ENCODE measurements at regions not wholly inside any gene's neighbourhood (a gene's known extent, or its start where the extent isn't known, plus 50 kb on each side); places are given as distances from the start of the nearest gene placed in this dataset.

GRCh38 chr3:22474706-22475445 is 723.9 kb upstream of the ZNF385D start:
- no peaks in the 10 kb centered on the region for H3K4me1 ChIP-seq (ENCODE audit: control insufficient read depth, insufficient read depth, low read length)

More at GRCh38 chr3:22474706-22475445, 723.9 kb upstream of the ZNF385D start:
- ChIA-PET POLR2A (no interaction called here), CTCF (no interaction called here)
- no peaks in the 10 kb centered on the region for H3K36me3 ChIP-seq (ENCODE audit: control insufficient read depth in 2 of 2, insufficient read depth in 1 of 2, low read length in 2 of 2)
- no peak overlapping the region for H3K27ac ChIP-seq (ENCODE audit: extremely low read depth, low read depth, low read length)
- TF ChIP-seq ZNF776 (tag by site-specific recombination; IDR thresholded peaks at IDR 0.05; ENCODE audit: borderline replicate concordance) (no peak), ZNF404 (tag by site-specific recombination; IDR thresholded peaks at IDR 0.05) (no peak), ZNF837 (tag by site-specific recombination; IDR thresholded peaks at IDR 0.05) (no peak), ZBTB26 (tag by site-specific recombination; optimal IDR thresholded peaks at IDR 0.05) (no peak), GFI1B (tag by site-specific recombination; IDR thresholded peaks at IDR 0.05) (no peak), ZBTB44 (tag by site-specific recombination; IDR thresholded peaks at IDR 0.05) (no peak), ZSCAN23 (tag by site-specific recombination; IDR thresholded peaks at IDR 0.05) (no peak), ZNF660 (tag by site-specific recombination; IDR thresholded peaks at IDR 0.05) (no peak), SP7 (tag by site-specific recombination; IDR thresholded peaks at IDR 0.05) (no peak), KLF7 (tag by site-specific recombination; IDR thresholded peaks at IDR 0.05; ENCODE audit: borderline replicate concordance) (no peak), BCL11A (tag by site-specific recombination; IDR thresholded peaks at IDR 0.05; ENCODE audit: low read depth) (no peak), ZBTB10 (tag by site-specific recombination; IDR thresholded peaks at IDR 0.05) (no peak)
- TF ChIP-seq, protein P1, sequence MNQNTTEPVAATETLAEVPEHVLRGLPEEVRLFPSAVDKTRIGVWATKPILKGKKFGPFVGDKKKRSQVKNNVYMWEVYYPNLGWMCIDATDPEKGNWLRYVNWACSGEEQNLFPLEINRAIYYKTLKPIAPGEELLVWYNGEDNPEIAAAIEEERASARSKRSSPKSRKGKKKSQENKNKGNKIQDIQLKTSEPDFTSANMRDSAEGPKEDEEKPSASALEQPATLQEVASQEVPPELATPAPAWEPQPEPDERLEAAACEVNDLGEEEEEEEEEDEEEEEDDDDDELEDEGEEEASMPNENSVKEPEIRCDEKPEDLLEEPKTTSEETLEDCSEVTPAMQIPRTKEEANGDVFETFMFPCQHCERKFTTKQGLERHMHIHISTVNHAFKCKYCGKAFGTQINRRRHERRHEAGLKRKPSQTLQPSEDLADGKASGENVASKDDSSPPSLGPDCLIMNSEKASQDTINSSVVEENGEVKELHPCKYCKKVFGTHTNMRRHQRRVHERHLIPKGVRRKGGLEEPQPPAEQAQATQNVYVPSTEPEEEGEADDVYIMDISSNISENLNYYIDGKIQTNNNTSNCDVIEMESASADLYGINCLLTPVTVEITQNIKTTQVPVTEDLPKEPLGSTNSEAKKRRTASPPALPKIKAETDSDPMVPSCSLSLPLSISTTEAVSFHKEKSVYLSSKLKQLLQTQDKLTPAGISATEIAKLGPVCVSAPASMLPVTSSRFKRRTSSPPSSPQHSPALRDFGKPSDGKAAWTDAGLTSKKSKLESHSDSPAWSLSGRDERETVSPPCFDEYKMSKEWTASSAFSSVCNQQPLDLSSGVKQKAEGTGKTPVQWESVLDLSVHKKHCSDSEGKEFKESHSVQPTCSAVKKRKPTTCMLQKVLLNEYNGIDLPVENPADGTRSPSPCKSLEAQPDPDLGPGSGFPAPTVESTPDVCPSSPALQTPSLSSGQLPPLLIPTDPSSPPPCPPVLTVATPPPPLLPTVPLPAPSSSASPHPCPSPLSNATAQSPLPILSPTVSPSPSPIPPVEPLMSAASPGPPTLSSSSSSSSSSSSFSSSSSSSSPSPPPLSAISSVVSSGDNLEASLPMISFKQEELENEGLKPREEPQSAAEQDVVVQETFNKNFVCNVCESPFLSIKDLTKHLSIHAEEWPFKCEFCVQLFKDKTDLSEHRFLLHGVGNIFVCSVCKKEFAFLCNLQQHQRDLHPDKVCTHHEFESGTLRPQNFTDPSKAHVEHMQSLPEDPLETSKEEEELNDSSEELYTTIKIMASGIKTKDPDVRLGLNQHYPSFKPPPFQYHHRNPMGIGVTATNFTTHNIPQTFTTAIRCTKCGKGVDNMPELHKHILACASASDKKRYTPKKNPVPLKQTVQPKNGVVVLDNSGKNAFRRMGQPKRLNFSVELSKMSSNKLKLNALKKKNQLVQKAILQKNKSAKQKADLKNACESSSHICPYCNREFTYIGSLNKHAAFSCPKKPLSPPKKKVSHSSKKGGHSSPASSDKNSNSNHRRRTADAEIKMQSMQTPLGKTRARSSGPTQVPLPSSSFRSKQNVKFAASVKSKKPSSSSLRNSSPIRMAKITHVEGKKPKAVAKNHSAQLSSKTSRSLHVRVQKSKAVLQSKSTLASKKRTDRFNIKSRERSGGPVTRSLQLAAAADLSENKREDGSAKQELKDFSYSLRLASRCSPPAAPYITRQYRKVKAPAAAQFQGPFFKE (tag by site-specific recombination; IDR thresholded peaks at IDR 0.05; ENCODE audit: borderline replicate concordance), result no peak
- H3K4me3 ChIP-seq (ENCODE audit: low read depth, low read length), result no peak overlapping the region
- no peaks in the 10 kb centered on the region for H3K9me3 ChIP-seq (ENCODE audit: control insufficient read depth, insufficient read depth, low read depth, low read length)

All from HEK293 (cell line).